ENCODE measurements at regions not wholly inside any gene's neighbourhood (a gene's known extent, or its start where the extent isn't known, plus 50 kb on each side); places are given as distances from the start of the nearest gene placed in this dataset.
A peak's percentile ranks its signal among the peaks of the same experiment; 100 is the strongest.
"Not testable (repeated sequence)": the region's sequence is repeated elsewhere in the genome, so short reads cannot be mapped to it uniquely, and the experiment has no call there.

DNA sequence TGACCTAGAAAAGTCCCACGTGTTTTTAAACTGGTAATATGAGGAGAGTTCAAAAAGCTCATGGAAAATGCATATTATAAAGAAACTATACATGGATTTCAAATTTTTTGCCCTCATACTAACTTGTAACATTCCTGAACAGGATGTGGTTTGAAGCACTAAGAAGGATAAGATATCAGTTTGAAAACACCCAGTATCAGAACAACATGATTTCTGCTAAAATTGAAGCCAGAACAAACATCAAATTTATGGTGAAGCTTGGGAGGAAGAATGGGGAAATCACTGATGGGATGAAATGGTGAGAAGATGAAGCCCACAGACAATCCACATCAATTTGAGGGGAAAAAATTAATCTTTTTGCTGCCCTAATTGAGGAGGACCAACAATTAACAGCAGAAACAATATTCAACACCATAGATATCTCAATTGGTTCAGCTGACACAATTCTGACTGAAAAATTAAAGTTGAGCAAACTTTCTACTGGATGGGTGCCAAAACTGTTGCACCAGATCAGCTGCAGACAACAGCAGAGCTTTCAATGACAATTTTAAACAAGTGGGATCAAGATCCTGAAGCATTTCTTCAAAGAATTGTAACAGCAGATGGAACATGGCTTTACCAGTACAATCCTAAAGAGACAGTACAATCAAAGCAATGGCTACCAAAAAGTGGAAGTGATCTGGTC is 113.2 kb upstream of the SNX2 start:
- no peak for DNase-seq (ENCODE audit: insufficient read length, low spot score)
- FAIRE-seq = no peak

DNA sequence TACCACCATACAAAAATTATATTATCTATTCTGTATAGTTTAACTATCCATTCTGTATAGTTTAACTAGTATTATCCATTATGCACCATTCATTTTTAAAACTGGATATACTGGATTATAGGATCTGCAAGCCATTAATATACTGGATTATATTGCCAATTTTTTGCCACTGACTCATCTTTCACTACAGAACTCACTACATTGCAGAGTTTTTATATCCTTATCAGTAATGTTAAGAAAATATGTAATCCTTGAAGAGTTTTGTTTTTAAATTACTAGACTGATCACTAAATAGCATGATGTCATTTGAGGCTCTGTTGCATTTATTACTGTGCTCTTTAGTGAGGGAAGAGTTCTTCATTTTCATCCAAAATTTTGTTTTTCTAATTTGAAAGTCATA is 109.8 kb upstream of the SNX2 start:
- DNase-seq (ENCODE audit: insufficient read length, low spot score) = no peak

DNA sequence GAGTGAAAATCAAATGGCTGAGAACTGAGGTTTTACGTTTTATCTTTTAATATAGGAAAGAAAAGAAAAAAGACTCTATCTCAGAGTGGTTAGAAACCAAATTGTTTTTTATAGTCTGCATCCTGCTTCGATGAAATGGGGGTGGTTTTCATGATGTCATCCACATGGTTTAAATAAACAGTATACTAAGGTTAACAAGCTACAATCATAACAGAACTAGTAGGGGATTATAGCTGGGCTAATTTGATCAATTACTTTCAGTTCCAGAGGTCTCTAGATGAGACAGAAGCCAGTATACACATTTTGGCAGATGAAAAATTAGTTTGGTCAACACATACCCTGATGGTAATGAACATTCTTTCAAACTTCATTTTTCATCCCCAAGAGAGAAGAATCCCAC is 106.3 kb upstream of the SNX2 start:
- no peak for DNase-seq (ENCODE audit: insufficient read length, low spot score)
- FAIRE-seq = peak; percentile 35

More for the DNA sequence above, 109.8 kb upstream of the SNX2 start:
- FAIRE-seq = no peak

DNA sequence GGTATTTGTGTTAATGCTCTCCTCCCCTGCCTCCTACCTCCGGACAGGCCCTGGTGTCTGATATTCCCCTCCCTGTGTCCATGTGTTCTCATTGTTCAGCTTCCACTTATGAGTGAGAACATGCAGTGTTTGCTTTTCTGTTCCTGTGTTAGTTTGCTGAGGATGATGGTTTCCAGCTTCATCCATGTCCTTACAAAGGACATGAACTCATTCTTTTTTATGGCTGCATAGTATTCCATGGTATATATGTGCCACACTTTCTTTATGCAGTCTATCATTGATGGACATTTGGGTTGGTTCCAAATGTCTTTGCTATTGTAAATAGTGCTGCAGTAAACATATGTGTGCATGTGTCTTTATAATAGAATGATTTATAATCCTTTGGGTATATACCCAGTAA is 105.2 kb upstream of the SNX2 start:
- FAIRE-seq; DNase-seq (ENCODE audit: insufficient read length, low spot score): not testable (repeated sequence)

DNA sequence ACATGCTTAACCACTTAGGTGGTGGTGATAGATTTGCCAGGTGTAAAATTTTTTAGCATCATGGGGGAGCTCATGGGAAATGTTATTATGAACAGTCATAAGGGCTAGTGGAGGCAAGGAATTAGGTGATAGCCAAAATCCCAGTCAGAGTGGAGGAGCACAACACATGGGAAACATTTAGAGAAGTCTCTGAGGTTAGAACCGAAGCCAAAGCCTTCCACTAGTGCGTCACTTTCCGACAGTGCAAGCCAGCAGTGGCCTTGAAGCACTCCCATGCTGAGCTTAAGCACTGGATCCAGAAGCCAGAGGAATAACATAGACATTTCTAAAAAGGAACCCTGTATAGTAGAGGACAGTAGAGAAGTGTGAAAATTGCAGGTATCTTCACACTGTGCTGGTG is 101.5 kb upstream of the SNX2 start:
- DNase-seq (ENCODE audit: insufficient read length, low spot score) (no peak), FAIRE-seq (no peak)

DNA sequence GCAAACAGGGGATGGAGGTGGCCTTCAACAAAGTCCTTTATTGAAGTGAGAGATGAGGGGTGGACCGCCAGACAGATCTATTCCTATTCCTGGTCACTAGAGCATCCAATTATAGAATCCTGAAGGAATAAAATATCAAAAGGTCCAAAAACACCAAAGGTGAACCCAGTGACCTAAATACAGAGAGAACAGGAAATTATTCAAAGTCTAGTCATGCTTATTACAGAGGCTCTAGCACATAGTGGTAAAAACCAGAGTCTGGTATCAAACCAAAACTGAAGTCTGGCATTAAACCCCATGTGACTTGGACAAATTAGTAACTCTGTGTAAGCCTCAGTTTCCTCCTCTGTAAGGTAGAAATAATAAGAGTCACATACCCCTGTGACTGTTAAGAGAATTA is 100.5 kb upstream of the SNX2 start:
- DNase-seq (ENCODE audit: insufficient read length, low spot score) (no peak), FAIRE-seq (no peak)

DNA sequence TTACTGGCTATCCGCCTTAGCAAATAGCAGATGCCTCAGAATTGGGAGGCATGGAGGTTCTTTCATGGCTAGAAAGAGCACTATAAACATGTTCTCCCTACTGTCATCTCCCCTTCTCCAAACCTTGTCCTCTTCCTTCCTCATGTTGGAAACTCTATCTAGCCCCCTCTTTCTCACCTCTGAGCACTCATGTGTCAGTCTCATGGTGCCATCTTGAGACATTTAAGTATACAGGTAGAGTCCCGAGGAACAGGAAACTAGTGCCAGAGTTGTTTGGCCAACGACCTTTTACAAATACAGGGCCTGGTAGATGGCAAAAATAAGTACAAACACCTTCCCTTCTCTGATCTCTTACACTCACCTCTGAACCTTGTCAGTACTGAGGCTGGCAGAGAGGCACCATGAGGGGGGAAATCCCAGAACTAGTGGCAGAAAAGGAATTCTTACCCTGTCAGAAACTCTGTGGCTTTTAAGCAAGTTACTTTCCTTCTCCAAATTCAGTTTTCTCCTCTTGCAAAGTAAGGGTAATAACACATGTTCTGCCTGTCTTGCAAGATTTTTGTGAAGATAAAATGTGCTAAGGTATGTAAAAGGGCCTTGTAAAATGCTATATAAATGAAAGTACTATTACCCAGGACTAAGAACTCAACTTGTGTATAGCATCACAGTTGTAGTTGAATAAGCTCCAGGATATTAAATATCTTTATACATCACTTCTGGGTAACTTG is 94.1 kb upstream of the SNX2 start:
- no peak for FAIRE-seq

DNA sequence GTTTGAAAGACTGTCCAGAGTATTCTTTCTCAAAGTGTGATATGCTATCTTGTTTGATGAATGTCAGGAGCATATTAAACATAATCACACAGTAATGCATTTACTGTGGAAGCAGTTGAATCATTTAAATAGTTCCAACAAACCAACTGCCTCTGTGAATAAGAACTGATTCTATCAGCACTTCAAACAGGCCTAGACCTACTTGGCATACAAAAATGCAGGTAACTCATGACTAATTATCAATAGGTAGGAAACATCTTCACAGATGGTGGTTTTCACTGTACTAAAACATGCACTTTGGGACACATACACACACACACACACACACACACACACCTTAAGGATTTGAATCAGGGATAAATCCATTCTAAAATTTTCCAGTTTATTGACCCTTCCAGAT is 91.2 kb upstream of the SNX2 start:
- no peak for FAIRE-seq
- DNase-seq (ENCODE audit: insufficient read length, low spot score) = no peak

More for the DNA sequence above, 94.1 kb upstream of the SNX2 start:
- no peak for DNase-seq (ENCODE audit: insufficient read length, low spot score)

DNA sequence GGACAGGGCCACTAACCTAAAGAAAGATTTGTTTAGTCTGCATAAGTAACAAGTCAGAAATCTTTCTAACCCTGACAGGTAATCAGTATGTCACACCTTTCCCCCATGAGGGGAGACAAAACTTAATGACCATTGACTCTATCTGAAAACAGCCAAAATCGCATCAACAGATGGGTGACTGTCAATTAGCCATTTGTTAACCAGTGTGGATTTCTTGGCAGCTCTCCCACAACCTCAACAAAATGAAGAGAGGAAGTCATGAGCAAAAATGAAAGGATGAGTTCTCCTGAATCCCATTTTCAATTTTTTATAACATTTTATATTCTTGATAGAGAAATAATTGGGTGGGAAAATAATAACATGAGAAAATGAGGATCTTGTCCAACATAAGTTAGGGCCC is 84.6 kb upstream of the SNX2 start:
- FAIRE-seq = no peak
- no peak for DNase-seq (ENCODE audit: insufficient read length, low spot score)

DNA sequence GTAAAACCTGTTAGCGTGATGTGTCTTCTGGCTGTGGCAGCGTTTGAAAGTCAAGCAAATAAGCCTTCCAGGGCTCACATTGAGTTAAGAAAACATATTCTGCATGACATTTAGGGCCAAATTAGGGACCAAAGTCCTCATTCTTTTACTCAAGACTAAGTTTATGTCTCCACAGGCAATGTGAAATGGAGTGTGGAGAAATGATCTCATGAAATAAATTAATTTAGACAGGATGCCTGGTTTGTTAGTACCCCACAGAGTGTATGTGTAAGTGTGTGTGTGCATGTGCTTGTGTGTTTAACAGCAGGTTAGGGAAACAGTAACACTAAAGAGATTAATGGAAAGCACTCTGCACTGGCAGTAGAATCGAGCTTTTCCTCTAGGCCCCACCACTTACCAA is 82.9 kb upstream of the SNX2 start:
- no peak for DNase-seq (ENCODE audit: insufficient read length, low spot score)
- FAIRE-seq = no peak

DNA sequence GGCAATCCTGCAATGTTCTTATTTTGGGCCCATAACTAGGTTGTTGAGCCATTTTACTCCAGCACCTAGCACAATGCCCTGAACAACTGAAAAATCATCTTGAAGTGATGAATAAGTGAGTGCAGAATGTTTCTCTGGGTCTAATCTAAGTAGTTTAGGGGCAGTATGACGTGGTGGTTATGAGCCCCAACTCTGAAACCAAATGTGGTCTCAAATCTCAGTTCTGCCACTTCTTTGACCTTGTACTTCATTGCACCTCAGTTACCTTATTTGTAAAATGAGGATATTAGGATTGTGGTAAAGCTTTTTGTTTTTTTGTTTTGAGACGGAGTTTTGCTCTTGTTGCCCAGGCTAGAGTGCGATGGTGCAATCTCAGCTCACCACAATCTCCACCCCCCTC is 80.9 kb upstream of the SNX2 start:
- DNase-seq (ENCODE audit: insufficient read length, low spot score) = no peak
- no peak for FAIRE-seq

DNA sequence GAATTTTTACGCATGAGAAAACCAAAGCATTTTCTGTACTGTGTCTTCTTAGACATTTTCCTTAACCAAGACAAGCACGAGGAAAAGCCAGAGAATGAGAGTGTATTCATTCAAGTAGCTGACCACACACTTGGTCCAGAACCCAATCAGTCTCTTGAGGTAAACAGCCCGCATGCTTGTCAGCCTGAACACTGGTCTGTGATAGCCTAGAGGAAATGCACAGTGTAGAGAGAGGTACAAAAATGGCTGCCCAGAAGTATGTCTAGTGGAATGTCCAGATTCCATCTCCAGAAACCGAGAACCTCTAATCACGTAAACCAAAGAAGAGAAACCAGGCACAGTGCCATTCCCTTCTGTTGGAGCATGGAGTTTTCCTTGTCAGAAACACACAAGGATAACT is 80.0 kb upstream of the SNX2 start:
- FAIRE-seq (peak; percentile 31), DNase-seq (ENCODE audit: insufficient read length, low spot score) (no peak)

DNA sequence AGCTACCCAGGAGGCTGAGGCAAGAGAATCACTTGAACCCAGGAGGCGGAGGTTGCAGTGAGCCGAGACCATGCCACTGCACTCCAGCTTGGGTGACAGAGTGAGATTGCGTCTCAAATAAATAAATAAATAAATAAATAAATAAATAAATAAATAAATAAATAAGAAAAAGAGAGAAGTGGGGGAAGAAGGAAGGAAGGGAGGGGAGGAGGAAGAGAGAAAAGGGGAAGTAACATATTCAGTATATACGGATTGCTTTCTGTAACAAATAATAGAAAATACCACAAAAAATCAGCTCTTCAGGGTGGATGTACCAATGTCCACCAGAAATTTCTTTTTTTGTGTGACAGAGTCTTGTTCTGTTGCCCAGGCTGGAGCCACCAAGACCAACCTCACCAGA is 78.1 kb upstream of the SNX2 start:
- not testable (repeated sequence) for DNase-seq (ENCODE audit: insufficient read length, low spot score); FAIRE-seq

DNA sequence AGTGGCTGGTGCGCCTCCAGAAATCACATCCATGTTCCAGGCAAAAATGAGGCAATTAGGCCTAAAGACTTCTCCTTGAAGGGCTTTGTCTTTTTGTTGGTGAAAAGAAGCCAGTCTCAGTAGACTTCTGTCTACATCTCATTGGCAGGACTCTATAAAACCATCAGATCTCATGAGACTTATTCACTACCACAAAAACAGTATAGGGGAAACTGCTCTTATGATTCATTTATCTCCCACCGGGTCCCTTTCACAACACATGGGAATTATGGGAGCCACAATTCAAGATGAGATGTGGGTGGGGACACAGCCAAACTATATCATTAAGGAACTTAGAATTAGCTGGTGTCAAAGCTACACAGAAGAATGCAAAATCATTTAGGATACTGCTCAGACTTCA is 77.7 kb upstream of the SNX2 start:
- DNase-seq (ENCODE audit: insufficient read length, low spot score) (no peak), FAIRE-seq (peak; percentile 37)

DNA sequence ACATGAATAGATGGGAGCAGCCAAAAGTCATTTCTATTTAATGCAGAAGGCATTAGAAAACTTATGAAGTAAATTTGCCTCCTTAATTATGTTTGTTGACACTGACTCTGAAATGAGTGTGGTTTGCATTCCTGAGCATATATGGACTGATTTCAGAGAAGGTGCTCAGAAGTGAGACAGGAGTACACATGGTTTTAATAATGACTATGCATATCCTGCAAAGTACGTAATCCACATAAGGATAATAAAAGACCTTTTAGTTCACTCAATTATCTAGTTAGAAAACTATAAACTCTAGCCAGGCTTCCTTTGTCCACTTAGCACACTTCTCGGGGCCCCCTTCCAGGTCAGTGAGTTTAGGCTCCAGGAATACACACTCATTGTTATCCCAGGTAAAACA is 75.7 kb upstream of the SNX2 start:
- DNase-seq (ENCODE audit: insufficient read length, low spot score) (no peak), FAIRE-seq (no peak)

DNA sequence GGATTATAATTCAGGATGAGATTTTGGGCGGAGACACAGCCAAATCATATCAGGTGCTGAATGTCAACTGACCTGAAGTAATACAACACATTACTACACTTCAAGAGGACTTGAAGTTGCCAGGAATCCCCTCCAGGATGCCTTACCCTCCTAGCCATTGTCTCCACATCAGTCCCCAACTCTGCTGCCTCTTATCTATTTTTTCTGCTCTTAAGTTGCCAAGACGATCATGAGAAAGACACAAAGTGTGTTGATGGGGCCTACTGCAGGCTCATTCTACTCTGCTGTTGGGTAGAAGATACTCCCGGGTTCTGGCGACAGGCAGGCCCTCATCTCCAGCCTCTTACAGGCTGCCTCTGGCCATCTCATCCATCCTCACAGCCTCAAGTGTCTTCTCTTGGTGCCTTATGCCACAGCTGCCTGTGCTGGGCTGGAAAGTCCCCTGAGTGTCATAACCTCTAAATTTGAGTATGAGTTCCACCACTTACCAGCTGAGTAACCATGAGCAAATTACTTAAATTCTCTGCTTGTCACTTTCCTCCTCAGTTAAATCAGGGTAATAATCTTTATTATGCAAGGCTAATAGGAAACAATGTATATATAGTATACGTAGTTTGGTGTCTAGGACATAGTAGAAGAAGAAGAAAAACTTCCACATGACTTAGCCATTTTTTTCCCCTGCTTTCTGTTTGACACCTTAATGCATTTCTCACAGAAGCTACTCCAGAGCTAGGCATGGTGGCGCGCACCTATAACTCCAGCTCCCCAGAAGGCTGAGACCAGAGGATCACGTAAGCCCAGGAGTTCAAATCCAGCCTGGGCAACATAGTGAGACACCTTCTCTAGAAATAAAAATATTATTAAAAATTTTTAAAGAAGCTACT is 73.0 kb upstream of the SNX2 start:
- DNase-seq (ENCODE audit: insufficient read length, low spot score) (peak; percentile 24), FAIRE-seq (peak; percentile 99)

DNA sequence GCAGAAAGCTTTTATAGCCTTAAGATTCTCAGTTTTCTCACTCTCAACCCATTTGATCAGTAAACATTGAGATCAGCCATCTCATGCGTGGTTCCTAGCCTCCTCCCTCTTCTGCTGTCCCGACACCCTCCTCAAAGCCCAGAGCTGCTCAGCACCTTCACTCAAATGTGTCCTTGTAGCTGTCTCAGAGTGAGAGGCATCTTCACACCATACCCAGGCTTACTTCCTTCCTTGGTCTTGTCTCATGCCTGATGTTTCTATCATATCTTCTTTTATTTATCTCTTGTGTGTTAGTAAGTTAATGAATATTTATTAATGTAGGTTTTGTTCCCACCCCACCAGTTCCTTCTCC is 72.4 kb upstream of the SNX2 start:
- DNase-seq (ENCODE audit: insufficient read length, low spot score) = no peak
- FAIRE-seq = peak; percentile 57

DNA sequence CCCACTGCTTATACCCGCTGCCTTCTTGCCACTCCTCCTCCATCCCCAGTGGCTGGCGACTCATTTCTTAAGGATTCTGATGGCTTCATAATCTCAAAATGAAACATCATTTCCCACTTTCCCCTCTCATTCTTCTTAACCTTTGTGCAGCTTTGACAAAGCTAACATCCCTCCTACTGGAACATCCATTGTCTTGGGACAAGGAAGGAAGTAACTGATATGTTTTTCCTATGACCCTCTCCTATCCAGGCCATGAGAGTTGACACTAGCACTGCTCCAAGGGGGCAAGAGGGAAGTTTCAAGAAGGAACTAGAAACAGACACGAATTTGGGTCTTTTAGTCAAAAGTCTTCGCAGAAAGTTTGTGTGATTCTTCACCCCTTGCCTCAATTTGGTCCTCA is 71.7 kb upstream of the SNX2 start:
- no peak for DNase-seq (ENCODE audit: insufficient read length, low spot score)
- FAIRE-seq = peak; percentile 70

DNA sequence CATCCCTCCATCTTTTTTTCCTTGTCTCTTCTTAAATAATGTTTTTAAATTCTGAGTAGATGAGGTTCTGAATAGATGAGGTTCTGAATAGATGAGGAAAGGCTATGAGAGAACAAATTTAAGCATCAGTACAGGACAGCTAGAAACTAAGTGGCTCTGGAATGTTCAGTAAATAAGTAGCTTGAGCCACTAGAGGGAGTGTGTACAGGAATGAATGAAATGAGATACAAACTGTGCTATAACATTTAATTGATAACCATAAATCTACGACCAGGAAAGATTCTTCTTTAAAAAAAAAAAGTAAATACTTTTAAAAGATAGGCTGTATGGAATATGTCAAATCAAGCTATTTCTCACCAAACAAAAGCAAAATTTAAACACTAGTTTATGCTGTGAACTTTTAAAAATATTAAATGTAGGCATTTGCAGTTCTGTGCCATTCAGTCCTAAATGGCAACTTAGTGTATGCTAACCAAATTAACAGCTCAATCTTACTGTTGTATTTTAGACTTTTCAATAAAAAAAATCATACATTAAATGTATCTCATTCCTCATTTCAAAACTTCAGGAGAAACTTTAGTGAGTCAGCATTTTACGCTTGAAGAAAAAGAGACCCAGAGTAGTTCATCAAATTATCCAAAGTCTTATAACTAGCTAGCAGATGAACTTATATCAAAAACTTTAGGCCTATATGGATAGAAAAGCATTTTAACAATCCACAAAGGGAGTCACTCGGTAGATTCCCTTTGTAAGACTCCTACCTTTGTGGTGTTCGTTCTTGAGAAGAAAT is 70.4 kb upstream of the SNX2 start:
- DNase-seq (ENCODE audit: insufficient read length, low spot score) (no peak), FAIRE-seq (peak; percentile 35)

DNA sequence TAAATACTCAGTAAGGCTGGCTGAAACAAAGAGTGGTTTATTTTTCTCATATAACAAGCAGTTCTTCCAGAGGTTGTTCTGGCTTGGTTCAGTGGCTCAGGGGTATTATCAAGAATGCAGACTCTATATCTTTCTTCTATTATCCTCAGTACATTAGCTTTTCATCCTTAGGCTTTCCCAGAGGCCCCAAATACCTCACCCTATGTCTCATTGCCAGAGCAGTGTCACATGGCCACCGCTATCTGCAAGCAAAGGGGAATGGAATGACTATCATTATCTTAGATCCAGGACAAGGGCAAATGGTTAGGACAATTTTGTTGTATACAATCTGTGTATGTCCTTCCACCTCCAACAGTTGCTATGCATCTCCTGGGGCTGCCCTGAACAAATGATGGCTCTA is 69.0 kb upstream of the SNX2 start:
- FAIRE-seq = no peak

DNA sequence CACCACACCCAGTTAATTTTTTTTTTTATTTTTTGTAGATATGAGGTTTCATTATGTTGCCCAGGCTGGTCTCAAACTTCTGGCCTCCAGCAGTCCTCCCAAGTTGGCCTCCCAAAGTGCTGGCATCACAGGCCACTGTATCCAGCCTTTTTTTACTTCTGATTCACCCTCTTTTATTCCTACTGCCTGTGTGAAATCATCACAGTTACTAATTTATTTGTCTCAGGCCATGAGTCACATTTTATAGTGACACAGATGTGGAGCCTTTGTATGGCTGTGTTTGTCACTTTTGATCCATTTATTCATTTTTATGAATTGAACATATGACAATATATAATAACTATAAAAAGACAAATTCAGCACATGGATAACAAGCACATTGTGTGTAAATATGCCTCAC is 67.1 kb upstream of the SNX2 start:
- DNase-seq (ENCODE audit: insufficient read length, low spot score) (no peak), FAIRE-seq (no peak)

More for the DNA sequence above, 69.0 kb upstream of the SNX2 start:
- DNase-seq (ENCODE audit: insufficient read length, low spot score) = no peak
